B cell (primary cell): ENCODE measurements at regions not wholly inside any gene's neighbourhood (a gene's known extent, or its start where the extent isn't known, plus 50 kb on each side); places are given as distances from the start of the nearest gene placed in this dataset.

Experiments used
- ATAC-seq: fragments of 200-7000 bp; cut with Tn5 transposase; one replicate; pipeline ENCODE4 v1.10.0; 2021; ENCODE audit warnings: low read depth, mild to moderate bottlenecking, moderate number of reproducible peaks, moderate library complexity
- CTCF ChIA-PET: fragments of 350-600 bp; sonication (Branson Sonifier 250); formaldehyde crosslinking; loops from one replicate; lab custom pipeline; 2021; ENCODE audit warnings: antibody characterized with exemption, inconsistent platforms; lab: Charles Lee
- POLR2A ChIA-PET: fragments of 350-600 bp; sonication (Branson Sonifier 250); formaldehyde crosslinking; loops from one replicate; lab custom pipeline; 2021; ENCODE audit warnings: antibody characterized with exemption; lab: Charles Lee
- DNase-seq: peaks from one replicate; pipeline ENCODE4 v3.0.0; 2013
- H2AFZ ChIP-seq: 2 replicates; pipeline ENCODE4 v1.6.1; 2012; ENCODE audit warnings: mild to moderate bottlenecking, low read depth, low read length; ENCODE audit not compliant: insufficient read depth, poor library complexity, severe bottlenecking
- H3K27ac ChIP-seq, 2 donors: 1 replicate in 1 of 2; 2 replicates in 1 of 2; pipeline ENCODE4 v1.5.1; 2012 to 2013; ENCODE audit warnings: low read length in 2 of 2, mild to moderate bottlenecking in 2 of 2, moderate library complexity in 1 of 2
- H3K27me3 ChIP-seq, 4 experiments: fragments of 200-600 bp in 1 of 4; sonication (generic) in 1 of 4; replicated peaks in 1 of 4; 1 replicate in 2 of 4; 2 replicates in 2 of 4; pipeline versions ENCODE4 v1.6.1 to v1.7.0; 2013 to 2016; ENCODE audit warnings: low read length in 3 of 4, mild to moderate bottlenecking in 2 of 4, mixed read lengths in 1 of 4, moderate library complexity in 1 of 4; ENCODE audit not compliant: insufficient read depth in 4 of 4, control insufficient read depth in 3 of 4; ENCODE audit errors: control extremely low read depth in 1 of 4
- H3K36me3 ChIP-seq, 2 experiments: replicated peaks in 1 of 2; 1 replicate in 1 of 2; 2 replicates in 1 of 2; pipeline versions ENCODE4 v1.6.1 to v1.7.1; 2013; ENCODE audit warnings: low read length in 1 of 2; ENCODE audit not compliant: insufficient read depth in 2 of 2, control insufficient read depth in 1 of 2; ENCODE audit errors: control extremely low read depth in 1 of 2, extremely low read depth in 1 of 2
- H3K4me1 ChIP-seq, 2 donors: fragments of 200-600 bp in 1 of 2; sonication (generic) in 1 of 2; 1 replicate in 1 of 2; 2 replicates in 1 of 2; pipeline versions ENCODE4 v1.5.1 to v1.6.1; 2013 to 2017; ENCODE audit warnings: low read length in 2 of 2; ENCODE audit not compliant: control insufficient read depth in 2 of 2, insufficient read depth in 2 of 2
- H3K4me2 ChIP-seq: replicated peaks from 2 replicates; pipeline ENCODE3; 2012; ENCODE audit warnings: mild to moderate bottlenecking, low read depth, low read length; ENCODE audit not compliant: poor library complexity, severe bottlenecking
- H3K4me3 ChIP-seq, 5 experiments: fragments of 200-600 bp in 1 of 5; sonication (generic) in 1 of 5; 1 replicate in 3 of 5; 2 replicates in 2 of 5; pipeline versions ENCODE4 v1.5.1 to v1.7.0; 2011 to 2016; ENCODE audit warnings: low read length in 4 of 5, mild to moderate bottlenecking in 4 of 5, low read depth in 2 of 5, control low read depth in 1 of 5, moderate library complexity in 1 of 5; ENCODE audit not compliant: insufficient read depth in 1 of 5; ENCODE audit errors: control extremely low read depth in 1 of 5, extremely low read depth in 1 of 5
- H3K79me2 ChIP-seq: fragments of 200-600 bp; sonication (generic); one replicate; pipeline ENCODE4 v1.6.0; 2016; ENCODE audit warnings: low read length; ENCODE audit not compliant: control insufficient read depth, insufficient read depth
- H3K9ac ChIP-seq: fragments of 200-600 bp; sonication (generic); 2 replicates; pipeline ENCODE4 v1.6.1; 2017; ENCODE audit warnings: mild to moderate bottlenecking, low read length, moderate library complexity
- H3K9me3 ChIP-seq, 3 donors: one replicate each; pipeline versions ENCODE4 v1.6.1 to v1.7.1; 2013; ENCODE audit warnings: low read length in 2 of 3; ENCODE audit not compliant: control insufficient read depth in 2 of 3, insufficient read depth in 1 of 3; ENCODE audit errors: control extremely low read depth in 1 of 3
- H4K20me1 ChIP-seq: 2 replicates; pipeline ENCODE4 v1.6.0; 2012; ENCODE audit warnings: mild to moderate bottlenecking, low read length; ENCODE audit not compliant: insufficient read depth, control insufficient read depth, poor library complexity, severe bottlenecking
- H3K27ac Mint-ChIP-seq: one replicate; pipeline ENCODE4 v1.8.0; 2021; ENCODE audit warnings: mixed read lengths
- H3K27me3 Mint-ChIP-seq: one replicate; pipeline ENCODE4 v1.8.0; 2021; ENCODE audit warnings: mixed read lengths
- H3K4me1 Mint-ChIP-seq: one replicate; pipeline ENCODE4 v1.8.0; 2021; ENCODE audit warnings: mixed read lengths
- H3K4me3 Mint-ChIP-seq: one replicate; pipeline ENCODE4 v1.8.0; 2021; ENCODE audit warnings: mixed read lengths
- H3K9me3 Mint-ChIP-seq: one replicate; pipeline ENCODE4 v1.8.0; 2022; ENCODE audit warnings: mixed read lengths; ENCODE audit not compliant: insufficient read depth
- CTCF ChIP-seq: fragments of 200-600 bp; IDR thresholded peaks from one replicate; pipeline ENCODE4 v1.8.0; 2022; ENCODE audit warnings: antibody characterized with exemption, mild to moderate bottlenecking
- EZH2 ChIP-seq: IDR thresholded peaks from 2 replicates; pipeline ENCODE4 v1.6.1; 2012; ENCODE audit warnings: borderline replicate concordance, low read depth, mild to moderate bottlenecking, moderate library complexity, low read length; ENCODE audit not compliant: insufficient read depth, poor library complexity, severe bottlenecking
- WGBS: methylation state at CpG from one replicate; pipeline ENCODE4 v1.1.5; 2013; ENCODE audit warnings: missing lambda C conversion rate; ENCODE audit not compliant: insufficient coverage; 5-methylcytosine and 5-hydroxymethylcytosine counted together
- intact Hi-C: fragments of 100-400 bp; cut with micrococcal nuclease; formaldehyde crosslinking; loops from one replicate; pipeline ENCODE4 v1.10.0; 2022

DNA sequence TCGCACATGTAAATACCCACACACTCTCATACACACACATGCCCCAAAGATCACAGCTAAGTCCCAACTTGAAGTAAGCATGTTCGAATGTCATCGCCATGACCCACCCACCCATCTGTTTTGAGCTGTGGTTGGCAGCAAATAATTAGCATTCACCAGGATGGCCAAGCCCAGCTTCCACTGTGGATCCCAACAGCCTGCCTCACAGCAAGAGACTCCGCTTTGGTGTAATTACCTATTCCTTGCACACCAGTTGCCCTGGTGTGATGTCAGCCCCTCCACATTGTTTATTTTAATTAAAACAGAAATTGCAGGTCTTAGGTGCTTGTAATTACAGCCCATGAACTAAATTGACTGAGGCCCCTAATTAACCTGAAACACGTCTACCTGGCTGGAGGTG is 81.1 kb downstream of the MAFB start:
- H3K27me3 ChIP-seq: peaks cover 0 to 5% (median 0%) of the 10 kb centered on the region in 4 experiments
- H3K9me3 ChIP-seq: no peaks in the 10 kb centered on the region
- Mint-ChIP-seq H3K9me3 (peaks cover 2% of the 10 kb centered on the region), H3K4me1 (no peaks in the 10 kb centered on the region), H3K27ac (no peak overlapping the region), H3K4me3 (no peak overlapping the region), H3K27me3 (peaks cover 11% of the 10 kb centered on the region)
- ChIA-PET POLR2A (no interaction called here), CTCF (no interaction called here)
- no peak overlapping the region for H2AFZ ChIP-seq
- H3K4me1 ChIP-seq: no peaks in the 10 kb centered on the region
- H3K36me3 ChIP-seq: no peaks in the 10 kb centered on the region
- H3K9ac ChIP-seq: no peak overlapping the region
- ATAC-seq: no peak
- no peak overlapping the region for H3K4me3 ChIP-seq
- no peaks in the 10 kb centered on the region for H4K20me1 ChIP-seq
- intact Hi-C loops: no loop called here
- H3K79me2 ChIP-seq: no peaks in the 10 kb centered on the region
- no peak for TF ChIP-seq EZH2
- TF ChIP-seq CTCF: no peak
- DNase-seq: no peak
- 100% methylated on average over 2 of the region's 5 CpGs for WGBS
- no peak overlapping the region for H3K27ac ChIP-seq
- H3K4me2 ChIP-seq: no peak overlapping the region

DNA sequence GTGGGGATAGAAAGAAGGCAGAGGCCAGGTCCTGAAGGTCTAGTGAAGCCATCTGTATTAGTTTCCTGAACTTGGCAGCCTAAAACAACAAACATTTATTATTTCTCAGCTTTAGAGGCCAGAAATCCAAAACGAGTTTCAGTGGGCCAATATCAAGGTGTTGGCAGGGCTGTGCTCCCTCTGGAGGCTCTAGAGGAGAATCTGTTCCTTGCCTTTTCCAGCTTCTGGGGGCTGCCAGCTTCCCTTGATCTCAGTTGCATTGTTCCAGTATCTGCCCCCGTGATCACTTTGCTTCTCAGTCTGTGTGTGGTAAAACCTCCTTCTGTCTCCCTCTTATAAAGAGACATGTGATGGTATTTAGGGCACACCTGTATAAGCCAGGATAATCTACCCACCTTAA is 82.4 kb downstream of the MAFB start:
- peaks cover 0 to 5% (median 0%) of the 10 kb centered on the region in 4 experiments for H3K27me3 ChIP-seq
- H3K27ac ChIP-seq: no peak overlapping the region
- 33% methylated on average over 1 of the region's 2 CpGs for WGBS
- H3K79me2 ChIP-seq: no peaks in the 10 kb centered on the region
- H2AFZ ChIP-seq: no peak overlapping the region
- H4K20me1 ChIP-seq: no peaks in the 10 kb centered on the region
- Mint-ChIP-seq H3K27me3 (peaks cover 11% of the 10 kb centered on the region), H3K4me3 (no peak overlapping the region), H3K27ac (no peak overlapping the region), H3K9me3 (peaks cover 2% of the 10 kb centered on the region), H3K4me1 (no peaks in the 10 kb centered on the region)
- H3K9me3 ChIP-seq: no peaks in the 10 kb centered on the region
- H3K36me3 ChIP-seq: no peaks in the 10 kb centered on the region
- no peaks in the 10 kb centered on the region for H3K4me1 ChIP-seq
- POLR2A ChIA-PET: no interaction called here
- H3K4me3 ChIP-seq: no peak overlapping the region
- H3K9ac ChIP-seq: no peak overlapping the region
- CTCF ChIA-PET: no interaction called here
- DNase-seq (no peak), ATAC-seq (no peak)
- TF ChIP-seq EZH2 (no peak), CTCF (no peak)
- intact Hi-C loops: no loop called here
- no peak overlapping the region for H3K4me2 ChIP-seq
